K562 (cell line): ENCODE measurements at regions not wholly inside any gene's neighbourhood (a gene's known extent, or its start where the extent isn't known, plus 50 kb on each side); places are given as distances from the start of the nearest gene placed in this dataset.

Source experiments
- ATAC-seq: fragments of 200-7000 bp; cut with Tn5 transposase; 3 replicates; pipeline ENCODE4 v1.9.1; 2020; ENCODE audit warnings: moderate library complexity
- BruUV-seq: library from RNA; stranded (reverse); fragments of 400-500 nt; replicated peaks from 2 replicates; lab custom pipeline; 2021; lab: Mats Ljungman, UMichigan
- CTCF ChIA-PET: fragments of 300-600 bp; formaldehyde crosslinking; extraction: SDS; loops from one replicate; lab custom pipeline; 2021; ENCODE audit warnings: low intra/inter-chr PET ratio; lab: Yijun Ruan, JAX
- POLR2A ChIA-PET: fragments of 300-600, 350-650 bp; sonication (Branson Sonifier 250); formaldehyde crosslinking; extraction: SDS; loops from one replicate; lab custom pipeline; 2021; ENCODE audit warnings: antibody characterized with exemption, inconsistent platforms; lab: Yijun Ruan, JAX
- DNase-seq, 4 experiments: peaks; one replicate each; pipeline versions ENCODE4 v3.0.0 to v3.0.0-alpha.2; 2011 to 2018; ENCODE audit warnings: low spot score in 3 of 4, mixed read lengths in 3 of 4; ENCODE audit errors: extremely low read depth in 1 of 4
- FAIRE-seq: peaks from 2 replicates; lab custom pipeline; 2011; peaks lifted over from hg19 to GRCh38; lab: Jason Lieb, UNC
- H2AFZ ChIP-seq: 2 replicates; pipeline ENCODE4 v1.6.0; 2011; ENCODE audit warnings: low read depth, low read length, control low read depth, inconsistent platforms
- H3K27ac ChIP-seq: fragments of 200-600 bp; 3 replicates; pipeline ENCODE4 v1.8.0; 2011; ENCODE audit warnings: low read depth, mild to moderate bottlenecking, control low read depth, inconsistent platforms, low read length, moderate library complexity, mixed read lengths; ENCODE audit errors: extremely low read depth
- H3K27me3 ChIP-seq, 2 experiments: fragments of 300-600 bp in 1 of 2; 2 replicates in 1 of 2; 3 replicates in 1 of 2; pipeline versions ENCODE4 v1.6.0 to v1.8.0; 2011; ENCODE audit warnings: inconsistent platforms in 2 of 2, low read length in 2 of 2, mild to moderate bottlenecking in 1 of 2, mixed read lengths in 1 of 2, moderate library complexity in 1 of 2; ENCODE audit not compliant: control insufficient read depth in 2 of 2, insufficient read depth in 2 of 2
- H3K36me3 ChIP-seq: fragments of 300-600 bp; 3 replicates; pipeline ENCODE4 v1.8.0; 2011; ENCODE audit warnings: mild to moderate bottlenecking, low read length, inconsistent platforms; ENCODE audit not compliant: control insufficient read depth, insufficient read depth
- H3K4me1 ChIP-seq, 2 experiments: fragments of 200-600 bp in 1 of 2; replicated peaks in 1 of 2; 2 replicates in 1 of 2; 3 replicates in 1 of 2; pipeline versions ENCODE4 v1.5.1 to v1.8.0; 2011; ENCODE audit warnings: inconsistent platforms in 2 of 2, low read length in 2 of 2, mild to moderate bottlenecking in 1 of 2, mixed read lengths in 1 of 2, moderate library complexity in 1 of 2; ENCODE audit not compliant: control insufficient read depth in 2 of 2, insufficient read depth in 2 of 2
- H3K4me2 ChIP-seq: 2 replicates; pipeline ENCODE4 v1.6.1; 2011; ENCODE audit warnings: low read length, control low read depth, inconsistent platforms, mixed read lengths; ENCODE audit not compliant: insufficient read depth
- H3K4me3 ChIP-seq: fragments of 200-600 bp; sonication (generic), shearing (Covaris generic); 2 replicates; pipeline ENCODE4 v1.5.1; 2016; ENCODE audit warnings: control low read depth, inconsistent platforms
- H3K79me2 ChIP-seq: fragments of 200-600 bp; 3 replicates; pipeline ENCODE4 v1.8.0; 2011; ENCODE audit warnings: low read length, inconsistent platforms; ENCODE audit not compliant: control insufficient read depth, insufficient read depth
- H3K9ac ChIP-seq, 2 experiments: 2 replicates each; pipeline versions ENCODE4 v1.6.0 to v1.6.1; 2011; ENCODE audit warnings: low read depth in 2 of 2, low read length in 2 of 2, control low read depth in 1 of 2, inconsistent platforms in 1 of 2, mild to moderate bottlenecking in 1 of 2, mixed read lengths in 1 of 2; ENCODE audit not compliant: insufficient read depth in 1 of 2
- H3K9me1 ChIP-seq: one replicate; pipeline ENCODE4 v1.6.0; 2011; ENCODE audit warnings: inconsistent platforms, mild to moderate bottlenecking, low read length, moderate library complexity; ENCODE audit not compliant: control insufficient read depth, insufficient read depth
- H3K9me3 ChIP-seq: replicated peaks from 2 replicates; pipeline ENCODE4 v1.5.1; 2011; ENCODE audit warnings: low read depth, low read length, inconsistent platforms; ENCODE audit not compliant: control insufficient read depth, insufficient read depth
- H4K20me1 ChIP-seq: replicated peaks from 2 replicates; pipeline ENCODE4 v1.6.1; 2011; ENCODE audit warnings: low read length, inconsistent platforms, mixed read lengths; ENCODE audit not compliant: control insufficient read depth, insufficient read depth
- CBX1 ChIP-seq: sonication (generic); IDR thresholded peaks from 2 replicates; pipeline ENCODE4 v1.6.1; 2016; ENCODE audit warnings: antibody characterized with exemption, low read depth, mild to moderate bottlenecking
- CHD4 ChIP-seq: fragments of 200-600 bp; sonication (generic); IDR thresholded peaks from 3 replicates; pipeline ENCODE4 v1.6.1; 2012; ENCODE audit warnings: low read depth, mild to moderate bottlenecking, mixed read lengths, low read length, inconsistent platforms; ENCODE audit not compliant: insufficient read depth, insufficient replicate concordance, poor library complexity, severe bottlenecking
- CXXC5 ChIP-seq: fragments of 250-450 bp; sonication (Bioruptor Pico); IDR thresholded peaks from 2 replicates; pipeline ENCODE4 v1.8.0; 2022; ENCODE audit warnings: inconsistent platforms, mild to moderate bottlenecking, moderate library complexity
- PRMT5 ChIP-seq: sonication (generic); formaldehyde crosslinking; IDR thresholded peaks from 2 replicates; pipeline ENCODE4 v1.5.0; 2020; ENCODE audit warnings: missing genetic modification reagents
- TRIM24 ChIP-seq, 2 experiments: fragments of 450-650 bp; IDR thresholded peaks; 2 replicates each; pipeline ENCODE4 v1.6.1; 2016
- WHSC1 ChIP-seq: IDR thresholded peaks from one replicate; pipeline ENCODE4 v1.6.1; 2012; ENCODE audit warnings: low read length, control low read depth, inconsistent platforms
- ZNF253 ChIP-seq: fragments of 250-450 bp; sonication (Bioruptor Pico); conservative IDR thresholded peaks from 2 replicates; pipeline ENCODE4 v1.6.1; 2021; ENCODE audit warnings: mild to moderate bottlenecking
- WGBS: fragments of 100-300 bp; shearing (Covaris generic); methylation state at CpG from one replicate; pipeline ENCODE4 v1.1.6; 2016; ENCODE audit warnings: low coverage, mixed read lengths; ENCODE audit not compliant: insufficient coverage; ENCODE audit errors: missing lambda C conversion rate; 5-methylcytosine and 5-hydroxymethylcytosine counted together
- in situ Hi-C: fragments of 300-500 bp; cut with MboI; formaldehyde crosslinking; loops from 4 replicates; pipeline ENCODE4 v1.15.0; 2018; ENCODE audit warnings: inconsistent platforms, mixed read lengths
- intact Hi-C: fragments of 100-400 bp; cut with micrococcal nuclease; formaldehyde crosslinking; loops from 2 replicates; pipeline ENCODE4 v1.14.2; 2022
- TF ChIP-seq, protein P1 (sequence below): fragments of 450-650 bp; IDR thresholded peaks from 2 replicates; pipeline ENCODE4 v1.6.1; 2014; ENCODE audit warnings: low read depth, mild to moderate bottlenecking, moderate library complexity, borderline replicate concordance
- TF ChIP-seq, protein P2 (sequence below): sonication (generic); formaldehyde crosslinking; IDR thresholded peaks from 2 replicates; pipeline ENCODE4 v1.8.1; 2023; ENCODE audit warnings: mild to moderate bottlenecking, missing genetic modification reagents

DNA sequence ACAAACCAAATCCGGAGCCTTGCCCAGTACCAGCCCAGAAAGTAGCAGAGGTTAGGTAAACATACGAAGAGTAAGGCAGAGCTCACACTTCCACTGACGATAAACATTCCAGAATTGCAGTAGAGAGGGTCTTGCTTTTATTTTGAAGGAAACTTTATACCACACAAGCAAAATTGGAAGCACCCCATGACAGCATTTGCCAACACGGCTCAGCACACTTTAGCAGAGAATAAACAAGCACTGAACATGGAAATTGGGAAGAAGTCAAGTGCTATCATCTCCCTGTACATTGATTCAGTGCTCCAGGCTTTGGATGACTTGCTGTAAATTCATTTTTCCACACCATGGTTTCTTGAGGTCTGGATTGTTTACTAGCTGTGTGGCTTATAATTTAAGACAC is 160.7 kb upstream of the FAM47C start:
- FAIRE-seq (no peak), DNase-seq (no peak), ATAC-seq (no peak)
- no peaks in the 10 kb centered on the region for H3K27me3 ChIP-seq
- H3K4me1 ChIP-seq, result no peaks in the 10 kb centered on the region
- POLR2A ChIA-PET, result no interaction called here
- no peaks in the 10 kb centered on the region for H3K9me1 ChIP-seq
- H3K27ac ChIP-seq, result no peak overlapping the region
- no peak overlapping the region for H3K4me2 ChIP-seq
- H3K79me2 ChIP-seq, result no peaks in the 10 kb centered on the region
- H2AFZ ChIP-seq, result no peak overlapping the region
- no peak overlapping the region for H3K4me3 ChIP-seq
- in situ Hi-C loops (no loop called here), intact Hi-C loops (no loop called here)
- TF ChIP-seq WHSC1, result no peak
- TF ChIP-seq CBX1, result no peak
- no peak for TF ChIP-seq ZNF253 (CRISPR knock-in tag)
- TF ChIP-seq, protein P1, sequence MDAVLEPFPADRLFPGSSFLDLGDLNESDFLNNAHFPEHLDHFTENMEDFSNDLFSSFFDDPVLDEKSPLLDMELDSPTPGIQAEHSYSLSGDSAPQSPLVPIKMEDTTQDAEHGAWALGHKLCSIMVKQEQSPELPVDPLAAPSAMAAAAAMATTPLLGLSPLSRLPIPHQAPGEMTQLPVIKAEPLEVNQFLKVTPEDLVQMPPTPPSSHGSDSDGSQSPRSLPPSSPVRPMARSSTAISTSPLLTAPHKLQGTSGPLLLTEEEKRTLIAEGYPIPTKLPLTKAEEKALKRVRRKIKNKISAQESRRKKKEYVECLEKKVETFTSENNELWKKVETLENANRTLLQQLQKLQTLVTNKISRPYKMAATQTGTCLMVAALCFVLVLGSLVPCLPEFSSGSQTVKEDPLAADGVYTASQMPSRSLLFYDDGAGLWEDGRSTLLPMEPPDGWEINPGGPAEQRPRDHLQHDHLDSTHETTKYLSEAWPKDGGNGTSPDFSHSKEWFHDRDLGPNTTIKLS, result no peak
- TF ChIP-seq, protein P2, sequence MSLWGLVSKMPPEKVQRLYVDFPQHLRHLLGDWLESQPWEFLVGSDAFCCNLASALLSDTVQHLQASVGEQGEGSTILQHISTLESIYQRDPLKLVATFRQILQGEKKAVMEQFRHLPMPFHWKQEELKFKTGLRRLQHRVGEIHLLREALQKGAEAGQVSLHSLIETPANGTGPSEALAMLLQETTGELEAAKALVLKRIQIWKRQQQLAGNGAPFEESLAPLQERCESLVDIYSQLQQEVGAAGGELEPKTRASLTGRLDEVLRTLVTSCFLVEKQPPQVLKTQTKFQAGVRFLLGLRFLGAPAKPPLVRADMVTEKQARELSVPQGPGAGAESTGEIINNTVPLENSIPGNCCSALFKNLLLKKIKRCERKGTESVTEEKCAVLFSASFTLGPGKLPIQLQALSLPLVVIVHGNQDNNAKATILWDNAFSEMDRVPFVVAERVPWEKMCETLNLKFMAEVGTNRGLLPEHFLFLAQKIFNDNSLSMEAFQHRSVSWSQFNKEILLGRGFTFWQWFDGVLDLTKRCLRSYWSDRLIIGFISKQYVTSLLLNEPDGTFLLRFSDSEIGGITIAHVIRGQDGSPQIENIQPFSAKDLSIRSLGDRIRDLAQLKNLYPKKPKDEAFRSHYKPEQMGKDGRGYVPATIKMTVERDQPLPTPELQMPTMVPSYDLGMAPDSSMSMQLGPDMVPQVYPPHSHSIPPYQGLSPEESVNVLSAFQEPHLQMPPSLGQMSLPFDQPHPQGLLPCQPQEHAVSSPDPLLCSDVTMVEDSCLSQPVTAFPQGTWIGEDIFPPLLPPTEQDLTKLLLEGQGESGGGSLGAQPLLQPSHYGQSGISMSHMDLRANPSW (CRISPR knock-in tag), result no peak
- no peak for TF ChIP-seq TRIM24 (IDR thresholded peaks at IDR 0.05)
- no peak for TF ChIP-seq PRMT5 (CRISPR knock-in tag)
- no peak for TF ChIP-seq CHD4
- no peak for TF ChIP-seq CXXC5 (CRISPR knock-in tag)
- 0% methylated on average over 4 of the region's 4 CpGs for WGBS
- H3K9me3 ChIP-seq, result no peaks in the 10 kb centered on the region
- CTCF ChIA-PET, result no interaction called here
- no peak overlapping the region for H3K9ac ChIP-seq
- no TSS peak for BruUV-seq
- H3K36me3 ChIP-seq, result no peaks in the 10 kb centered on the region
- H4K20me1 ChIP-seq, result no peaks in the 10 kb centered on the region
